Suprapubic skin (tissue), 3 donors: ENCODE measurements at regions not wholly inside any gene's neighbourhood (a gene's known extent, or its start where the extent isn't known, plus 50 kb on each side); places are given as distances from the start of the nearest gene placed in this dataset.

Experiments used
- CTCF ChIP-seq, 2 donors: fragments of 200-600 bp in 1 of 2; fragments of 450-650 bp in 1 of 2; sonication (generic) in 1 of 2; IDR thresholded peaks; one replicate each; pipeline ENCODE4 v1.5.1; 2016 to 2019; ENCODE audit warnings: antibody characterized with exemption in 2 of 2, mild to moderate bottlenecking in 1 of 2, moderate library complexity in 1 of 2
- EP300 ChIP-seq: sonication (generic); formaldehyde crosslinking; IDR thresholded peaks from one replicate; pipeline ENCODE4 v1.6.1; 2017; ENCODE audit warnings: antibody characterized with exemption

GRCh38 chr20:59452856-59453255 lies 151.5 kb upstream of the PHACTR3 start:
- TF ChIP-seq CTCF (IDR thresholded peaks at IDR 0.05) (no peak), EP300 (no peak)
